GM19463 (cell line): ENCODE measurements at regions not wholly inside any gene's neighbourhood (a gene's known extent, or its start where the extent isn't known, plus 50 kb on each side); places are given as distances from the start of the nearest gene placed in this dataset.
A peak's percentile ranks its signal among the peaks of the same experiment; 100 is the strongest.
"Not testable (repeated sequence)": the region's sequence is repeated elsewhere in the genome, so short reads cannot be mapped to it uniquely, and the experiment has no call there.

Experiments
- ATAC-seq: cut with Tn5 transposase; IDR thresholded peaks from one replicate; pipeline ENCODE4 v1.9.1; 2021; ENCODE audit warnings: mild to moderate bottlenecking, moderate library complexity; ENCODE audit not compliant: unreplicated experiment

GRCh38 chr11:29190313-29190712 lies 826.5 kb downstream of the KCNA4 start:
- no peak for ATAC-seq

GRCh38 chr11:29187215-29187614 lies 829.6 kb downstream of the KCNA4 start:
- no peak for ATAC-seq

GRCh38 chr11:29184939-29185890 lies 831.6 kb downstream of the KCNA4 start:
- ATAC-seq: no peak

- no peak for ATAC-seq
Measured at GRCh38 chr11:29183301-29183700, 833.5 kb downstream of the KCNA4 start.

GRCh38 chr11:29173660-29174062 lies 843.2 kb downstream of the KCNA4 start:
- no peak for ATAC-seq

- no peak for ATAC-seq
Measured at GRCh38 chr11:29171360-29171950, 845.4 kb downstream of the KCNA4 start.

GRCh38 chr11:29166306-29166705 lies 850.5 kb downstream of the KCNA4 start:
- ATAC-seq: no peak

GRCh38 chr11:29163231-29163630 lies 853.6 kb downstream of the KCNA4 start:
- no peak for ATAC-seq

GRCh38 chr11:29162491-29162890 lies 854.3 kb downstream of the KCNA4 start:
- no peak for ATAC-seq

- no peak for ATAC-seq
Measured at GRCh38 chr11:29161191-29161590, 855.6 kb downstream of the KCNA4 start.

GRCh38 chr11:29159552-29160465 lies 857.0 kb downstream of the KCNA4 start:
- ATAC-seq: peak; percentile 87

- ATAC-seq: no peak
Measured at GRCh38 chr11:29153078-29153477, 863.8 kb downstream of the KCNA4 start.

GRCh38 chr11:29142573-29142972 lies 874.3 kb downstream of the KCNA4 start:
- not testable (repeated sequence) for ATAC-seq

GRCh38 chr11:29135504-29135903 lies 881.3 kb downstream of the KCNA4 start:
- no peak for ATAC-seq

- no peak for ATAC-seq
Measured at GRCh38 chr11:29131055-29131454, 885.8 kb downstream of the KCNA4 start.

- no peak for ATAC-seq
Measured at GRCh38 chr11:29129844-29130243, 887.0 kb downstream of the KCNA4 start.

GRCh38 chr11:29127461-29127860 lies 889.4 kb downstream of the KCNA4 start:
- ATAC-seq: no peak

- ATAC-seq: no peak
Measured at GRCh38 chr11:29125606-29126005, 891.2 kb downstream of the KCNA4 start.

- no peak for ATAC-seq
Measured at GRCh38 chr11:29124470-29124869, 892.4 kb downstream of the KCNA4 start.

GRCh38 chr11:29119707-29120618 lies 896.9 kb downstream of the KCNA4 start:
- no peak for ATAC-seq
